ENCODE measurements at regions not wholly inside any gene's neighbourhood (a gene's known extent, or its start where the extent isn't known, plus 50 kb on each side); places are given as distances from the start of the nearest gene placed in this dataset.

- TF ChIP-seq, protein P1, sequence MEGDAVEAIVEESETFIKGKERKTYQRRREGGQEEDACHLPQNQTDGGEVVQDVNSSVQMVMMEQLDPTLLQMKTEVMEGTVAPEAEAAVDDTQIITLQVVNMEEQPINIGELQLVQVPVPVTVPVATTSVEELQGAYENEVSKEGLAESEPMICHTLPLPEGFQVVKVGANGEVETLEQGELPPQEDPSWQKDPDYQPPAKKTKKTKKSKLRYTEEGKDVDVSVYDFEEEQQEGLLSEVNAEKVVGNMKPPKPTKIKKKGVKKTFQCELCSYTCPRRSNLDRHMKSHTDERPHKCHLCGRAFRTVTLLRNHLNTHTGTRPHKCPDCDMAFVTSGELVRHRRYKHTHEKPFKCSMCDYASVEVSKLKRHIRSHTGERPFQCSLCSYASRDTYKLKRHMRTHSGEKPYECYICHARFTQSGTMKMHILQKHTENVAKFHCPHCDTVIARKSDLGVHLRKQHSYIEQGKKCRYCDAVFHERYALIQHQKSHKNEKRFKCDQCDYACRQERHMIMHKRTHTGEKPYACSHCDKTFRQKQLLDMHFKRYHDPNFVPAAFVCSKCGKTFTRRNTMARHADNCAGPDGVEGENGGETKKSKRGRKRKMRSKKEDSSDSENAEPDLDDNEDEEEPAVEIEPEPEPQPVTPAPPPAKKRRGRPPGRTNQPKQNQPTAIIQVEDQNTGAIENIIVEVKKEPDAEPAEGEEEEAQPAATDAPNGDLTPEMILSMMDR (conservative IDR thresholded peaks at IDR 0.05; ENCODE audit: low read length): no peak
- TF ChIP-seq EZH2phosphoT487 (IDR thresholded peaks at IDR 0.05; ENCODE audit: borderline replicate concordance, low read depth, low read length): no peak
Observed at GRCh38 chr13:79183231-79183630, 222.8 kb downstream of the RBM26 start.

Data from OCI-LY7 (cell line).